NT2/D1 (cell line): ENCODE measurements at regions not wholly inside any gene's neighbourhood (a gene's known extent, or its start where the extent isn't known, plus 50 kb on each side); places are given as distances from the start of the nearest gene placed in this dataset.

Source experiments
- SUZ12 ChIP-seq: IDR thresholded peaks from 2 replicates; pipeline ENCODE4 v1.6.1; 2011; ENCODE audit not compliant: insufficient read length, insufficient read depth; ENCODE audit errors: extremely low read depth
- YY1 ChIP-seq: IDR thresholded peaks from 2 replicates; pipeline ENCODE4 v1.6.1; 2011; ENCODE audit not compliant: insufficient read length, insufficient read depth

DNA sequence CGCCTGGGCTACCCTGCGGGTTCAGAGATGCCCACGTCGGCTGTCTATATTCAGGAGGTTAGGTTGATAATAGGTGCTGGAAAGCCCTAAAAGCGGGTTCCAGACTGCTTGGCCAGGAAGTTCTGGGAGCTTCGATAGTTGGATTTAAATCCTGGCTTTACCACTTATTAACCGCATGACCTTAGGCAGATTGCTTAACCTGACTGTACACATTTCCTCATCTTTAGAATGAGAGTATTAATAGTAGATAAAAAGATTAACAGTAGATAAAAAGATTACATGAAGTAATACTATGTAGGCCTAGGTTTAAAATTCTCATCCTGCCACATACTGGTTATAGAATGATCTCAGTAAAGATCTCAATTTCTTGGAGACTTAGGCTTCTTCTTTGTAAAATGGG, 75.0 kb upstream of the ESX1 start:
- no peak for TF ChIP-seq SUZ12
- no peak for TF ChIP-seq YY1
